Naive B cell (primary cell): ENCODE measurements at regions not wholly inside any gene's neighbourhood (a gene's known extent, or its start where the extent isn't known, plus 50 kb on each side); places are given as distances from the start of the nearest gene placed in this dataset.

Experiments
- ATAC-seq, 2 donors: fragments of 150-1000 bp; cut with Tn5 transposase; 2 replicates each; pipeline ENCODE4 v1.10.0; 2021; ENCODE audit warnings: low read depth in 2 of 2, mild to moderate bottlenecking in 2 of 2, moderate library complexity in 2 of 2
- DNase-seq: peaks from one replicate; pipeline ENCODE4 v3.0.0; 2022
- H3K27ac Mint-ChIP-seq, 6 donors: one replicate each; pipeline ENCODE4 v1.8.0; 2020 to 2022; ENCODE audit warnings: mild to moderate bottlenecking in 6 of 6, mixed read lengths in 6 of 6, moderate library complexity in 5 of 6, inconsistent platforms in 2 of 6
- H3K27me3 Mint-ChIP-seq, 3 donors: one replicate each; pipeline ENCODE4 v1.8.0; 2021 to 2022; ENCODE audit warnings: mixed read lengths in 3 of 3, mild to moderate bottlenecking in 1 of 3
- H3K36me3 Mint-ChIP-seq, 2 donors: one replicate each; pipeline ENCODE4 v1.8.0; 2020 to 2022; ENCODE audit warnings: mixed read lengths in 2 of 2, inconsistent platforms in 1 of 2, mild to moderate bottlenecking in 1 of 2
- H3K4me1 Mint-ChIP-seq, 3 donors: one replicate each; pipeline ENCODE4 v1.8.0; 2020 to 2022; ENCODE audit warnings: mixed read lengths in 3 of 3, inconsistent platforms in 1 of 3, mild to moderate bottlenecking in 1 of 3, moderate library complexity in 1 of 3
- H3K4me3 Mint-ChIP-seq, 8 donors: one replicate each; pipeline ENCODE4 v1.8.0; 2020 to 2022; ENCODE audit warnings: mild to moderate bottlenecking in 8 of 8, mixed read lengths in 8 of 8, moderate library complexity in 8 of 8, inconsistent platforms in 2 of 8
- H3K9me3 Mint-ChIP-seq, 7 donors: one replicate each; pipeline ENCODE4 v1.8.0; 2020 to 2022; ENCODE audit warnings: mixed read lengths in 7 of 7, mild to moderate bottlenecking in 5 of 7, inconsistent platforms in 2 of 7, moderate library complexity in 1 of 7

- no peak for ATAC-seq
- Mint-ChIP-seq H3K27ac (no peak overlapping the region), H3K27me3 (peaks cover 31 to 55% (median 43%) of the 10 kb centered on the region in 3 donors), H3K36me3 (no peaks in the 10 kb centered on the region), H3K4me1 (no peaks in the 10 kb centered on the region), H3K9me3 (no peaks in the 10 kb centered on the region), H3K4me3 (no peak overlapping the region)
- no peak for DNase-seq
Measured at GRCh38 chr5:141800617-141801016, 77.6 kb downstream of the PCDH1 start.

GRCh38 chr5:141799507-141800167 is 78.6 kb downstream of the PCDH1 start:
- Mint-ChIP-seq H3K27ac (no peak overlapping the region), H3K36me3 (no peaks in the 10 kb centered on the region), H3K4me3 (no peak overlapping the region), H3K4me1 (no peaks in the 10 kb centered on the region), H3K9me3 (no peaks in the 10 kb centered on the region), H3K27me3 (peaks cover 27 to 46% (median 34%) of the 10 kb centered on the region in 3 donors)
- DNase-seq (no peak), ATAC-seq (no peak)

- Mint-ChIP-seq H3K36me3 (no peaks in the 10 kb centered on the region), H3K27me3 (peaks cover 13 to 32% (median 20%) of the 10 kb centered on the region in 3 donors), H3K4me1 (no peaks in the 10 kb centered on the region), H3K27ac (no peak overlapping the region), H3K9me3 (no peaks in the 10 kb centered on the region), H3K4me3 (no peak overlapping the region)
- DNase-seq (no peak), ATAC-seq (no peak)
Measured at GRCh38 chr5:141797425-141797824, 80.8 kb downstream of the PCDH1 start.

- Mint-ChIP-seq H3K27me3 (peaks cover 20 to 32% (median 23%) of the 10 kb centered on the region in 3 donors), H3K36me3 (no peaks in the 10 kb centered on the region), H3K4me1 (no peaks in the 10 kb centered on the region), H3K4me3 (peak overlapping the region in 1 of 8 donors; percentile 56), H3K27ac (no peak overlapping the region), H3K9me3 (no peaks in the 10 kb centered on the region)
- DNase-seq, result no peak
- ATAC-seq, result no peak
Measured at GRCh38 chr5:141795421-141795820, 82.8 kb downstream of the PCDH1 start.

- H3K9me3 Mint-ChIP-seq, result no peaks in the 10 kb centered on the region
- no peaks in the 10 kb centered on the region for H3K4me1 Mint-ChIP-seq
- H3K4me3 Mint-ChIP-seq, result no peak overlapping the region
- DNase-seq, result no peak
- ATAC-seq, result no peak
- peaks cover 25 to 44% (median 29%) of the 10 kb centered on the region in 3 donors for H3K27me3 Mint-ChIP-seq
- H3K27ac Mint-ChIP-seq, result peak overlapping the region in 1 of 6 donors; percentile 24
- H3K36me3 Mint-ChIP-seq, result no peaks in the 10 kb centered on the region
Measured at GRCh38 chr5:141793881-141794280, 84.3 kb downstream of the PCDH1 start.

- Mint-ChIP-seq H3K36me3 (no peaks in the 10 kb centered on the region), H3K4me1 (no peaks in the 10 kb centered on the region), H3K4me3 (no peak overlapping the region), H3K27me3 (peaks cover 22 to 44% (median 29%) of the 10 kb centered on the region in 3 donors), H3K9me3 (no peaks in the 10 kb centered on the region), H3K27ac (no peak overlapping the region)
- DNase-seq (no peak), ATAC-seq (no peak)
Measured at GRCh38 chr5:141793403-141793802, 84.8 kb downstream of the PCDH1 start.

- ATAC-seq (no peak), DNase-seq (no peak)
- H3K27ac Mint-ChIP-seq, result no peak overlapping the region
- H3K36me3 Mint-ChIP-seq, result no peaks in the 10 kb centered on the region
- no peak overlapping the region for H3K4me3 Mint-ChIP-seq
- peaks cover 36 to 49% (median 43%) of the 10 kb centered on the region in 3 donors for H3K27me3 Mint-ChIP-seq
- no peaks in the 10 kb centered on the region for H3K4me1 Mint-ChIP-seq
- no peaks in the 10 kb centered on the region for H3K9me3 Mint-ChIP-seq
Measured at GRCh38 chr5:141790630-141791029, 87.6 kb downstream of the PCDH1 start.

GRCh38 chr5:141789330-141789729 is 88.9 kb downstream of the PCDH1 start:
- ATAC-seq (no peak), DNase-seq (no peak)
- no peaks in the 10 kb centered on the region for H3K36me3 Mint-ChIP-seq
- H3K9me3 Mint-ChIP-seq, result no peaks in the 10 kb centered on the region
- H3K27me3 Mint-ChIP-seq, result peaks cover 34 to 54% (median 43%) of the 10 kb centered on the region in 3 donors
- no peak overlapping the region for H3K27ac Mint-ChIP-seq
- no peaks in the 10 kb centered on the region for H3K4me1 Mint-ChIP-seq
- H3K4me3 Mint-ChIP-seq, result no peak overlapping the region

GRCh38 chr5:141788296-141788970 is 89.8 kb downstream of the PCDH1 start:
- DNase-seq, result no peak
- no peaks in the 10 kb centered on the region for H3K9me3 Mint-ChIP-seq
- no peak for ATAC-seq
- H3K36me3 Mint-ChIP-seq, result no peaks in the 10 kb centered on the region
- no peak overlapping the region for H3K4me3 Mint-ChIP-seq
- no peak overlapping the region for H3K27ac Mint-ChIP-seq
- H3K27me3 Mint-ChIP-seq, result peaks cover 34 to 61% (median 49%) of the 10 kb centered on the region in 3 donors
- H3K4me1 Mint-ChIP-seq, result no peaks in the 10 kb centered on the region

GRCh38 chr5:141787376-141787775 is 90.8 kb downstream of the PCDH1 start:
- ATAC-seq (no peak), DNase-seq (no peak)
- H3K4me1 Mint-ChIP-seq, result no peaks in the 10 kb centered on the region
- H3K36me3 Mint-ChIP-seq, result no peaks in the 10 kb centered on the region
- no peak overlapping the region for H3K27ac Mint-ChIP-seq
- no peak overlapping the region for H3K4me3 Mint-ChIP-seq
- H3K9me3 Mint-ChIP-seq, result no peaks in the 10 kb centered on the region
- peaks cover 34 to 52% (median 43%) of the 10 kb centered on the region in 3 donors for H3K27me3 Mint-ChIP-seq

- Mint-ChIP-seq H3K4me1 (no peaks in the 10 kb centered on the region), H3K36me3 (no peaks in the 10 kb centered on the region), H3K27ac (no peak overlapping the region), H3K27me3 (peaks cover 30 to 54% (median 47%) of the 10 kb centered on the region in 3 donors), H3K4me3 (no peak overlapping the region), H3K9me3 (no peaks in the 10 kb centered on the region)
- no peak for ATAC-seq
- no peak for DNase-seq
Measured at GRCh38 chr5:141786700-141787099, 91.5 kb downstream of the PCDH1 start.

GRCh38 chr5:141785711-141786110 is 92.5 kb downstream of the PCDH1 start:
- no peak overlapping the region for H3K27ac Mint-ChIP-seq
- H3K9me3 Mint-ChIP-seq, result no peaks in the 10 kb centered on the region
- DNase-seq (no peak), ATAC-seq (no peak)
- H3K27me3 Mint-ChIP-seq, result peaks cover 25 to 61% (median 48%) of the 10 kb centered on the region in 3 donors
- no peak overlapping the region for H3K4me3 Mint-ChIP-seq
- no peaks in the 10 kb centered on the region for H3K4me1 Mint-ChIP-seq
- no peaks in the 10 kb centered on the region for H3K36me3 Mint-ChIP-seq

GRCh38 chr5:141785135-141785534 is 93.1 kb downstream of the PCDH1 start:
- ATAC-seq, result no peak

GRCh38 chr5:141784529-141784928 is 93.7 kb downstream of the PCDH1 start:
- Mint-ChIP-seq H3K4me1 (peaks cover 0 to 5% (median 0%) of the 10 kb centered on the region in 3 donors), H3K36me3 (no peaks in the 10 kb centered on the region), H3K27me3 (peaks cover 25 to 53% (median 48%) of the 10 kb centered on the region in 3 donors), H3K4me3 (no peak overlapping the region), H3K9me3 (no peaks in the 10 kb centered on the region), H3K27ac (no peak overlapping the region)
- ATAC-seq (no peak), DNase-seq (no peak)

More at GRCh38 chr5:141785135-141785534, 93.1 kb downstream of the PCDH1 start:
- Mint-ChIP-seq H3K27me3 (peaks cover 25 to 59% (median 48%) of the 10 kb centered on the region in 3 donors), H3K4me1 (peaks cover 0 to under 1% (median 0%) of the 10 kb centered on the region in 3 donors), H3K9me3 (no peaks in the 10 kb centered on the region), H3K27ac (no peak overlapping the region), H3K4me3 (no peak overlapping the region), H3K36me3 (no peaks in the 10 kb centered on the region)
- DNase-seq, result no peak
